ENCODE measurements at regions not wholly inside any gene's neighbourhood (a gene's known extent, or its start where the extent isn't known, plus 50 kb on each side); places are given as distances from the start of the nearest gene placed in this dataset.

GRCh38 chr12:60259225-60259624 lies 663.4 kb downstream of the SLC16A7 start:
- H3K4me1 ChIP-seq (ENCODE audit: insufficient read depth, low read length) = no peaks in the 10 kb centered on the region
- H3K9ac ChIP-seq (ENCODE audit: low read depth, low read length) = no peak overlapping the region
- H3K4me3 ChIP-seq (ENCODE audit: low read length) = no peak overlapping the region
- no peaks in the 10 kb centered on the region for H3K9me3 ChIP-seq (ENCODE audit: insufficient read depth, low read depth, low read length)
- no peaks in the 10 kb centered on the region for H3K27me3 ChIP-seq (ENCODE audit: insufficient read depth, low read length)
- H3K36me3 ChIP-seq (ENCODE audit: insufficient read depth, low read depth, low read length) = no peaks in the 10 kb centered on the region
- no peak overlapping the region for H3K27ac ChIP-seq (ENCODE audit: low read length)

DNA sequence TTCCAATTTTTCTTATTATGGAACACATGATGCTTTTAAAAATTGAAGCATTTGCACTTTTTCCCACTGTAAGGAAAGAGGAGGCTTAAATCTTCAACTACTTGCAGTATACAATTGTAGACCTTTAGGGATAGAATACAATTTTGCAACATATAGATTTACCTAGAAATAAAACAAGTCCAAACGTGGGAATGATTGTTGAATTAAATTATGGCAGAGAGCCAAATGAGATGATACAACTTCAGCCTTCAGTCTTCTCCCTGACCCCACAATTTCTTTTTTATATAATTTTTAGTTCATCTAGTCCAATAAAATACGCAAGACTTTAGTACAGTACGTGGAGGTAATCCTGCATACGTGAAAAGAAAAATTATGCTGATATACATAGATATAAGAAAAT lies 666.5 kb downstream of the SLC16A7 start:
- Histone ChIP-seq H3K27ac (ENCODE audit: low read length) (no peak overlapping the region), H3K27me3 (ENCODE audit: insufficient read depth, low read length) (no peaks in the 10 kb centered on the region), H3K4me3 (ENCODE audit: low read length) (no peak overlapping the region), H3K4me1 (ENCODE audit: insufficient read depth, low read length) (no peaks in the 10 kb centered on the region), H3K9ac (ENCODE audit: low read depth, low read length) (no peak overlapping the region), H3K9me3 (ENCODE audit: insufficient read depth, low read depth, low read length) (no peaks in the 10 kb centered on the region), H3K36me3 (ENCODE audit: insufficient read depth, low read depth, low read length) (no peaks in the 10 kb centered on the region)

DNA sequence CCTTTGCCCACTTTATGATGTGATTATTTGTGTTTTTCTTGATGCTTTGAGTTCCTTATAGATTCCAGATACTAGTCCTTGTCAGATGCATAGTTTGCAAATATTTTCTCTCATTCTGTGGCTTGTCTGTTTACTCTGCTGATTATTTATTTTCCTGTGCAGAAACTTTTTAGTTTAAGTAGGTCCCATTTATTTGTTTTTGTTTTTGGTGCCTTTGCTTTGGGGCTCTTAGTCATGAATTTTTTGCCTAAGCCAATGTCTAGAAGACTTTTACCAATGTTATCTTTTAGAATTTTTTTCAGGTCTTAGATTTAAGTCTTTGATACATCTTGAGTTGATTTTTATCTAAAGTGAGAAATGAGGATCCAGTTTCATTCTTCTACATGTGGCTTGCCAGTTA lies 667.3 kb downstream of the SLC16A7 start:
- no peaks in the 10 kb centered on the region for H3K27me3 ChIP-seq (ENCODE audit: insufficient read depth, low read length)
- H3K27ac ChIP-seq (ENCODE audit: low read length) = no peak overlapping the region
- H3K4me1 ChIP-seq (ENCODE audit: insufficient read depth, low read length) = no peaks in the 10 kb centered on the region
- no peak overlapping the region for H3K9ac ChIP-seq (ENCODE audit: low read depth, low read length)
- H3K4me3 ChIP-seq (ENCODE audit: low read length) = no peak overlapping the region
- no peaks in the 10 kb centered on the region for H3K36me3 ChIP-seq (ENCODE audit: insufficient read depth, low read depth, low read length)
- no peaks in the 10 kb centered on the region for H3K9me3 ChIP-seq (ENCODE audit: insufficient read depth, low read depth, low read length)

GRCh38 chr12:60263836-60264493 lies 668.1 kb downstream of the SLC16A7 start:
- no peaks in the 10 kb centered on the region for H3K9me3 ChIP-seq (ENCODE audit: insufficient read depth, low read depth, low read length)
- H3K27ac ChIP-seq (ENCODE audit: low read length) = no peak overlapping the region
- no peaks in the 10 kb centered on the region for H3K36me3 ChIP-seq (ENCODE audit: insufficient read depth, low read depth, low read length)
- no peaks in the 10 kb centered on the region for H3K4me1 ChIP-seq (ENCODE audit: insufficient read depth, low read length)
- no peaks in the 10 kb centered on the region for H3K27me3 ChIP-seq (ENCODE audit: insufficient read depth, low read length)
- H3K9ac ChIP-seq (ENCODE audit: low read depth, low read length) = no peak overlapping the region
- no peak overlapping the region for H3K4me3 ChIP-seq (ENCODE audit: low read length)

- Histone ChIP-seq H3K4me3 (ENCODE audit: low read length) (no peak overlapping the region), H3K4me1 (ENCODE audit: insufficient read depth, low read length) (no peaks in the 10 kb centered on the region), H3K27ac (ENCODE audit: low read length) (no peak overlapping the region), H3K27me3 (ENCODE audit: insufficient read depth, low read length) (no peaks in the 10 kb centered on the region), H3K9me3 (ENCODE audit: insufficient read depth, low read depth, low read length) (no peaks in the 10 kb centered on the region; the same call in 1 of the 2 replicates), H3K36me3 (ENCODE audit: insufficient read depth, low read depth, low read length) (no peaks in the 10 kb centered on the region), H3K9ac (ENCODE audit: low read depth, low read length) (no peak overlapping the region)
These were observed 669.9 kb downstream of the SLC16A7 start for GRCh38 chr12:60265741-60266140.

DNA sequence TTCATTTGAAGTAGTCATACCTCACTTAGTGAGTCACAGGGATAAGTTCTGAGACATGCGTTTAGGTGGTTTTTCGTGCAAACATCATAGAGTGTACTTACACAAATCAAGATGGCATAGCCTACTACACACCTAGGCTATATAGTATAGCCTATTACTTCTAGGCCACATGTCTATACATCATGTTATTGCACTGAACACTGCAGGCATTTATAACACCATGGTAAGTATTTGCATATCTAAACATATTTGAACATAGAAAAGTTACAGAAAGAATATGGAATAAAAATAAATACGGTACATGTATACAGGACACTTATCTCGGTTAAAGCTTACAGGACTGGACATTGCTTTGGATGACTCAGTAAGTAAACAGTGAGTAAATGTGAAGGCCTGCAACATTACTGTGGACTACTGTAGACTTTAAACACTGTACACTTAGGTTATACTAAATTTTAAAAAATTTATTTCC lies 670.6 kb downstream of the SLC16A7 start:
- Histone ChIP-seq H3K27ac (ENCODE audit: low read length) (no peak overlapping the region), H3K4me3 (ENCODE audit: low read length) (no peak overlapping the region), H3K36me3 (ENCODE audit: insufficient read depth, low read depth, low read length) (no peaks in the 10 kb centered on the region), H3K4me1 (ENCODE audit: insufficient read depth, low read length) (no peaks in the 10 kb centered on the region), H3K27me3 (ENCODE audit: insufficient read depth, low read length) (no peaks in the 10 kb centered on the region), H3K9ac (ENCODE audit: low read depth, low read length) (no peak overlapping the region), H3K9me3 (ENCODE audit: insufficient read depth, low read depth, low read length) (no peaks in the 10 kb centered on the region; the same call in 1 of the 2 replicates)

DNA sequence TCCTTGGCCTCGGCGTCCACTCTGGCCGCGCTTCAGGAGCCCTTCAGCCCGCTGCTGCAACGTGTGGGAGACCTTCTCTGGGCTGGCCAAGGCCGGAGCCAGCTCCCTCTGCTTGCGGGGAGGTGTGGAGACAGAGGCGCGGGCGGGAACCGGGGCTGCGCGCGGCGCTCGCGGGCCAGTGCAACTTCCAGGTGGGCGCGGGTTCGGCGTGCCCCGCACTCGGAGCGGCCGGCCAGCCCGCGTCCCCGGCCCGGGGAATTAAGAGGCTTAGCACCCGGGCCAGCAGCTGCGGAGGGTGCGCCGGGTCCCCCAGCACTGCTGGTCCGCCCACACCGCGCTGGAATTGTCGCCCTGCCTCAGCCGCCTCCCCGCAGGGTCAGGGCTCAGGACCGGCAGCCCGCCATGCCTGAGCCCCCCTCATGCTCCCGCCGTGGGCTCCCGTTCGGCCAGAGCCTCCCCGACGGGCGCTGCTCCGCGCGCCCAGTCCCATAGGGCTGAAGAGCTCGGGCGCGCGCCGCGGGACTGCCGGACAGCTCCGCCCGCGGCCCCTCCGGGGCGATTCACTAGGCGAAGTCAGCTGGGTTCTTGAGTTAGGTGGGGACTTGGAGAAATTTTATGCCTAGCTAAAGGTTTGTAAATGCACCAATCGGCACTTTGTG lies 673.9 kb downstream of the SLC16A7 start:
- H3K36me3 ChIP-seq (ENCODE audit: insufficient read depth, low read depth, low read length) = no peaks in the 10 kb centered on the region
- no peaks in the 10 kb centered on the region for H3K27me3 ChIP-seq (ENCODE audit: insufficient read depth, low read length)
- no peak overlapping the region for H3K4me3 ChIP-seq (ENCODE audit: low read length)
- H3K27ac ChIP-seq (ENCODE audit: low read length) = no peak overlapping the region
- H3K9me3 ChIP-seq (ENCODE audit: insufficient read depth, low read depth, low read length) = no peaks in the 10 kb centered on the region; the same call in 1 of the 2 replicates
- H3K9ac ChIP-seq (ENCODE audit: low read depth, low read length) = no peak overlapping the region
- no peaks in the 10 kb centered on the region for H3K4me1 ChIP-seq (ENCODE audit: insufficient read depth, low read length)

- H3K27me3 ChIP-seq (ENCODE audit: insufficient read depth, low read length) = no peaks in the 10 kb centered on the region
- H3K27ac ChIP-seq (ENCODE audit: low read length) = no peak overlapping the region
- H3K4me1 ChIP-seq (ENCODE audit: insufficient read depth, low read length) = no peaks in the 10 kb centered on the region
These were observed 676.0 kb downstream of the SLC16A7 start for GRCh38 chr12:60271816-60272215.

DNA sequence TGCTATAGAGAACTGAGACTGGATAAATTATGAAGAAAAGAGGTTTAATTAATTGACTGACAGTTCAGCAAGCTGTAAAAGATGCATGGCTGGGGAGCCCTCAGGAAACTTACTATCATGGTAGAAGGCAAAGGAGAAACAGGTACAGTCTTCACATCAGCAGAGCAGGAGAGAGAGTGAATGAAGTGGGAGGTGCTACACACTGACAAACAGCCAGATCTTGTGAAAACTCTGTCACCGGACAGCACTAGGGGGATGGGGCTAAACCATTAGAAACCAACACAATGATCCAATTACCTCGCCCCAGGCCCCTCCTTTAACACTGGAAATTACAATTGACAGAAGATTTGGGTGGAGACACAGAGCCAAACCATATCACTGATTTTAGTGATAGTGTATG lies 682.4 kb downstream of the SLC16A7 start:
- Histone ChIP-seq H3K4me1 (ENCODE audit: insufficient read depth, low read length) (no peaks in the 10 kb centered on the region), H3K27ac (ENCODE audit: low read length) (no peak overlapping the region), H3K27me3 (ENCODE audit: insufficient read depth, low read length) (no peaks in the 10 kb centered on the region), H3K36me3 (ENCODE audit: insufficient read depth, low read depth, low read length) (no peaks in the 10 kb centered on the region), H3K9ac (ENCODE audit: low read depth, low read length) (no peak overlapping the region), H3K4me3 (ENCODE audit: low read length) (no peak overlapping the region), H3K9me3 (ENCODE audit: insufficient read depth, low read depth, low read length) (peaks cover 14% of the 10 kb centered on the region)

More at GRCh38 chr12:60271816-60272215, 676.0 kb downstream of the SLC16A7 start:
- Histone ChIP-seq H3K9ac (ENCODE audit: low read depth, low read length) (no peak overlapping the region), H3K4me3 (ENCODE audit: low read length) (no peak overlapping the region), H3K36me3 (ENCODE audit: insufficient read depth, low read depth, low read length) (no peaks in the 10 kb centered on the region), H3K9me3 (ENCODE audit: insufficient read depth, low read depth, low read length) (no peaks in the 10 kb centered on the region; the same call in 1 of the 2 replicates)

DNA sequence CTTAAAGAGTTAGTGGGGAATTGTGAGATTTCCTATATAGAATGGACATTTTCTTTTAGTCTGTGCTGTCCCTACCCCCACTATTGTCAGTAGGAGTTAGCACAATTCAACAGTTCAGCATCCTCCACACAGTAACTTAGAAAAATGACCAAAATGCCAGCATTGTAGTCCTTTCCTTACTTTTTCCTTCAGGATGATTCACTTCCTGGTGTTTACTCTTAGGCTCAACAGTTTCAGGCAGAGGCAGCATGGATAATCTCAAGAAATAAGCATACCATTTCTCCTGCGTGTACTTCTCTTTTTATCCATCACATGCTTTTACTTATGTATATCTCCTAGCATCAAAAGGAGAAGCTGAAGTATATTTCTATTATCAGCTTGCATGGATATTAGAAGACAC lies 683.4 kb downstream of the SLC16A7 start:
- peaks cover 14% of the 10 kb centered on the region for H3K9me3 ChIP-seq (ENCODE audit: insufficient read depth, low read depth, low read length)
- H3K9ac ChIP-seq (ENCODE audit: low read depth, low read length) = no peak overlapping the region
- H3K27ac ChIP-seq (ENCODE audit: low read length) = no peak overlapping the region
- no peaks in the 10 kb centered on the region for H3K4me1 ChIP-seq (ENCODE audit: insufficient read depth, low read length)
- H3K27me3 ChIP-seq (ENCODE audit: insufficient read depth, low read length) = no peaks in the 10 kb centered on the region
- H3K36me3 ChIP-seq (ENCODE audit: insufficient read depth, low read depth, low read length) = no peaks in the 10 kb centered on the region
- H3K4me3 ChIP-seq (ENCODE audit: low read length) = no peak overlapping the region

- H3K27ac ChIP-seq (ENCODE audit: low read length) = no peak overlapping the region
- no peak overlapping the region for H3K9ac ChIP-seq (ENCODE audit: low read depth, low read length)
- H3K9me3 ChIP-seq (ENCODE audit: insufficient read depth, low read depth, low read length) = peaks cover 14% of the 10 kb centered on the region
- no peaks in the 10 kb centered on the region for H3K4me1 ChIP-seq (ENCODE audit: insufficient read depth, low read length)
- H3K36me3 ChIP-seq (ENCODE audit: insufficient read depth, low read depth, low read length) = no peaks in the 10 kb centered on the region
- H3K27me3 ChIP-seq (ENCODE audit: insufficient read depth, low read length) = no peaks in the 10 kb centered on the region
- no peak overlapping the region for H3K4me3 ChIP-seq (ENCODE audit: low read length)
These were observed 685.7 kb downstream of the SLC16A7 start for GRCh38 chr12:60281522-60281921.

DNA sequence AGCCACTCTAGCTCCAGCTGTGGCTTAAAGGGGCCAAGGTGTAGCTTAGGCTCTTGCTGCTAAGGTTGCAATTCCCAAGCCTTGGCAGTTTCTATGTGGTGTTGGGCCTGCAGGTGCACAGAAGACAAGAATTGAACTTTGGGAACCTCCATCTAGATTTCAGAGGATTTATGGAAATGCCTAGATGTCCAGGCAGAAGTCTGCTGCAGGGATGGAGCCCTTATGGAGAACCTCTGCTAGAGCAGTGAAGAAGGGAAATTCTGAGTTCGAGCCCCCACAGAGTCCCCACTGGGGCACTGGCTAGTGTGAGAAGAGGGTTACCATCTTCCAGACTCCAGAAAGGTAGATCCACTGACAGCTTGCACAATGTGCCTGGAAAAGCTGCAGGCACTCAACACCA lies 694.7 kb downstream of the SLC16A7 start:
- Histone ChIP-seq H3K27ac (ENCODE audit: low read length) (no peak overlapping the region), H3K4me3 (ENCODE audit: low read length) (no peak overlapping the region), H3K9me3 (ENCODE audit: insufficient read depth, low read depth, low read length) (peaks cover 45% of the 10 kb centered on the region), H3K27me3 (ENCODE audit: insufficient read depth, low read length) (no peaks in the 10 kb centered on the region), H3K9ac (ENCODE audit: low read depth, low read length) (no peak overlapping the region), H3K36me3 (ENCODE audit: insufficient read depth, low read depth, low read length) (no peaks in the 10 kb centered on the region), H3K4me1 (ENCODE audit: insufficient read depth, low read length) (no peaks in the 10 kb centered on the region)

Measured in iPS-20b (cell line).